Jurkat, Clone E6-1 (cell line): ENCODE measurements at regions not wholly inside any gene's neighbourhood (a gene's known extent, or its start where the extent isn't known, plus 50 kb on each side); places are given as distances from the start of the nearest gene placed in this dataset.

Source experiments
- DNase-seq: peaks from one replicate; pipeline ENCODE4 v3.0.0-alpha.2; 2011; ENCODE audit warnings: low read depth, low spot score
- H3K4me3 ChIP-seq: 2 replicates; pipeline ENCODE4 v1.5.1; 2011; ENCODE audit warnings: mild to moderate bottlenecking, low read length, control low read depth, moderate library complexity

DNA sequence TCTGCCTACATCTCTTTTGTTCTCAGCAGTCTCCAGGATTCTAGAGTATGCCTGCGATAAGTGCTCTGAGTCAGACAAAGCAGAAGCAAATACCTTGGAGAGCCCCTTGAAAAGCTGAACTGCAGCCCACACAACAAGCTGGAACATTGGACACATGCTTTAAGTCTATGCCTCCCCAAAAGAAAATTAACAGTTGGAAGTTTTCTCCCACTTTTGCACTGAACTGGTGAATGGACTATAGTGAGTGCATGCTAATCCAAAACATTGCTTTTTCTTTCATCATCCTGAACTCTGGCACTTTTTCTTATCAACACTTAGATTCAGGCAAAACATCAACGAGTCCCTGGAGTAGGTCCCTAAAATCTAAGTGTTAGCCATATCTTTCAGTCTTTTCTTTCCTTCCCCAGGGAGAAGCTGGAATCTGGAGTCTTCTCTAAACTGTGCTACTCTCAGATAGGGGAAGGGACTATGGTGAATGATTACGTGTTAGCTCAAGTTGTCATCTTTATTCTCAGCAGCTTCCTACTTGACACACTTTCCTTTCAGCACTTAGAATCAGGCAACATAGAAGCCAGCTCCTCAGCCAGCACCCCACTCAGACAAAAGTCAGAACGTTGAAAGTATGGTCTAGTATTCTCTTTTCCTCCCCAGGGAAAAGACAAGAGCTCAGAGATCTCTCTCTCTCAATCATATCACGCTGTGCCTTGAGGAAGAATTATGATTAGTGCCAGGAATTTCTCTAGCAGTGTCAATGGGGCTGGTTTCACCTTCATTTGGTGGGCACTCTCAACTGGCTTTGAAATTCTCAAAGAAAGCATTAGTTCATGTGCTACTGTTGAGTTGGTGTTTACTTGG lies 811.0 kb upstream of the GJE1 start:
- no peak overlapping the region for H3K4me3 ChIP-seq
- no peak for DNase-seq

- no peak overlapping the region for H3K4me3 ChIP-seq
- no peak for DNase-seq
Measured at GRCh38 chr6:141316236-141316635, 816.5 kb upstream of the GJE1 start.

- no peak for DNase-seq
- no peak overlapping the region for H3K4me3 ChIP-seq
Measured at GRCh38 chr6:141313986-141314385, 818.7 kb upstream of the GJE1 start.

DNA sequence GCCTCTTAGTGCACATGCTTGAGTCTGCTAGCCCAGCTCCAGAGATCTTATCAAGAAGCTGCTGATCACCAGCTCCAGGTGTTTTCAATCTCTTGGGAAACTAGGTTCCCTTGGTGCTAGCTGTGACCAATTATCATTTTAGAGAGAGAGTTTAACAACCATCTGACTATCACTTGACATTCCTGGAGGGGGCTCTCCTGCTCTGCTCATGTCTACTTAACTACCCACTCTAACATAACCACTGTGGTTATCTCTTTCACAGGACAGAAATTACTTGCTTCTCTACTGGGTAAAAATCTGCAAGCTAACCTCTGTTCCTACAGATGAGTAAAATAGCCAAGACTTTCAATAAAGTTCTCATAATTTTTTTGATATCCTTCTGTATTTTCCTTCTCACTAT lies 823.4 kb upstream of the GJE1 start:
- DNase-seq = no peak

GRCh38 chr6:141307309-141307998 lies 825.3 kb upstream of the GJE1 start:
- DNase-seq = no peak
- no peak overlapping the region for H3K4me3 ChIP-seq

More for the DNA sequence above, 823.4 kb upstream of the GJE1 start:
- no peak overlapping the region for H3K4me3 ChIP-seq

- DNase-seq = no peak
- no peak overlapping the region for H3K4me3 ChIP-seq
Measured at GRCh38 chr6:141303907-141304306, 828.8 kb upstream of the GJE1 start.

- DNase-seq = no peak
- no peak overlapping the region for H3K4me3 ChIP-seq
Measured at GRCh38 chr6:141301779-141302178, 830.9 kb upstream of the GJE1 start.

- DNase-seq = no peak
Measured at GRCh38 chr6:141290941-141291721, 841.6 kb upstream of the GJE1 start.

DNA sequence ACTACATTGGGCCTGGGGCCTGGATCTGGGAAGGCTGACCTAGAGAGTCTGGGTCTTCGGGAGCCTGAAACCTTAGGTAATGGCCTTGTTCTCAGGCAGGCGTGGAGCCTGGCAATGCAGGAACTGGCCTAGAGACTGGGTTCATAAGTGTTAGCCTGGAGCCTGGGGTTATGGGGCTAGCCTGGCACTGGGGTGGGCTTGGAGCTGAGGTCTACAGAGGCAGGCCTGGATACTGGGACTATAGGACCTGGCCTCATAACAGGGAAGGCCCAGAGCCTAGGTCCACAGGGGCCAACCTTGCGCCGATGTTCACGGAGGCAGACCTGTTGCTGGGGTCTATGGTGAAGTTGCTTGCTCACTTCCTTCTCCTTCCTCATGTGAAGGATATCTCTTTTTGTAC lies 843.8 kb upstream of the GJE1 start:
- DNase-seq = no peak
- H3K4me3 ChIP-seq = no peak overlapping the region

More at GRCh38 chr6:141290941-141291721, 841.6 kb upstream of the GJE1 start:
- H3K4me3 ChIP-seq = no peak overlapping the region

- no peak overlapping the region for H3K4me3 ChIP-seq
- DNase-seq = no peak
Measured at GRCh38 chr6:141282263-141282662, 850.5 kb upstream of the GJE1 start.

- no peak overlapping the region for H3K4me3 ChIP-seq
- no peak for DNase-seq
Measured at GRCh38 chr6:141269684-141270083, 863.0 kb upstream of the GJE1 start.

- no peak for DNase-seq
- H3K4me3 ChIP-seq = no peak overlapping the region
Measured at GRCh38 chr6:141267420-141267819, 865.3 kb upstream of the GJE1 start.

DNA sequence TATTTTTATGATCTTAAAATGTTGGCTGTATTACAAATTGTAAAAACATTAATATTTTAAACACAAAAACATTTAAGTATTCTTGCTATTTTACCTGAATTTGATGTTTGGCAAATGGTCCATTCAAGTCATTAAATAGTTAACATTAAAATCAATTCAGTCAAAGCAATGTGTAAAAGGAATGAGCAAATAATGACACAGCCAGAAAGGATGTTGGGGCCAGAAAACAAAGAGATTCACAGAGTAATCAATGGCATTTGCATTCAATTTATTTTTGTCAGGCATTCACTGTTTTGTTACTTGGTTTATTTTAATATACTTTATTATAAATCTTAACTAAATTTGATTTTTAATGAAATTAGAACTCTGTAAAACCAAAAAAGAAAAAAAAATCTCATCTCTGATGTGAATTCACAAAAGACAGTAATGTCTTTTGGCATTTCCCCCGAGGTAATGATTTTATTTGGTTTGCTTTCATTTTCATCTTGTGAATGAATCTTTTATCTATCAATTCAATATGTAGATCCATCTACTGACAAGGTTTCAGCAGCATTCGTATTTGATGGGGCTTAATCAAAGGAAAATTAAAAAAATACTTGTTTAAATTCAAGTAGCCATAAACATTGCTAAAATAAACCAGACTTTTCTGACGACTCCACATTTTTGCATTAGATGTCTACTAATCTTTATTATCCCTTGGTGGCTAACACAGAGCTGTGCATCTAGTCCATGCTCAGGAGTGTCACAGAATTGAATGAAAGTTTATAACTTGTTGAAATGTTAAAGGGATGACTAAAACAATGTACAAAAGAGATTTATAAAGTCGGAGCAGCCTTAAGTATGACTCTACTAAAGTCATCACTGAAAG lies 866.7 kb upstream of the GJE1 start:
- no peak for DNase-seq
- H3K4me3 ChIP-seq = no peak overlapping the region

DNA sequence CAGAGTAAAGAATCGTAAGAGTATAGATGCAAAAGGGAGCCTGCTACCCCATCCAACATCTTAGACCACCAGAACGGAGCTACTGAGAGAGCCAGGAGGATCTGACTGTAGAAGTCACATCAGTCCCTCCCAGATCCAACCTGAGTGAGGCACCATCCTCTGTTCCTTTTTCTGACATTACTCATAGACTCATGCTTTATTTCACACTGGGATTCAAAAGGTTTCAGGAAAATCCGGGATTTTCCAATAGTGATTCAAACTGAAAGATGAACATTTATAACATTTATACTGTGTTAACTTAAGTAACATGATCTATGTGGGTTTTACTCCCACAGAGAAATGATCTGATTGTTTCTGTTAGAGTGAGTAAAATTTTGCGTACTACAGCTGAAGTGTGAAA lies 868.6 kb upstream of the GJE1 start:
- H3K4me3 ChIP-seq = no peak overlapping the region
- DNase-seq = no peak

GRCh38 chr6:141261672-141262060 lies 871.1 kb upstream of the GJE1 start:
- H3K4me3 ChIP-seq = no peak overlapping the region
- DNase-seq = no peak

DNA sequence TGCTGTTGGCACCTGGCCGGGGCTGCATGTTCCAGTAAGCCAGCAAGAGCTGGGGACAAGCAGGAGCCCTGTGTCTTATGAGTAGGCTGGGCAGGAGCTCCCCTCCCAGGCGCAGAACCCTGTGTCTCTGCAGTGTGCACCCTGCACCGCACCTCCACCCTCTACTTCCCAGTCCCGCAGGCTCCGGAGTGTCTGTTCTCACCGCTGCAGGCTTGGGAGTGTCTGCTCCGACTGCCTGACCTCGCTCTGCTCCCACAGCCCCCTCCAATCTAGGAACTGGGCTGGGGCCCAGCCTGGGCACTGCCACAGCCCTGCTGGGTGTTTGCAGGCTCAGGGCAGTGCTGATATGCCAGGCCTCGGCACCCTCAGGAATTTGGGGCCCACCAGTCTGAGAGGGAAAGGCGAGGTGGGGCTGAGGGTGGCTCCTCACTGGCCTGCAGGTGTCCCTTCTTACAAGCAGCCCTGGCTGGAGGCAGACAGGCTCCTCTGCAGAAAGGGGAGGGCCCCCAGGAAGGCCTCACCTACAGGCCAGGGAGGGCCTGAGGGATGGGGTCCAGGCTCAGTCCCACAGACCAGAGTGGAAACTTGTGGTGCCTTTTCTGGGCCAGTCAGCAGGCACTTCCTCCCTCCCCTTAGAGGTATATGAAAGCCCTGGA lies 871.6 kb upstream of the GJE1 start:
- H3K4me3 ChIP-seq = no peak overlapping the region
- DNase-seq = no peak

DNA sequence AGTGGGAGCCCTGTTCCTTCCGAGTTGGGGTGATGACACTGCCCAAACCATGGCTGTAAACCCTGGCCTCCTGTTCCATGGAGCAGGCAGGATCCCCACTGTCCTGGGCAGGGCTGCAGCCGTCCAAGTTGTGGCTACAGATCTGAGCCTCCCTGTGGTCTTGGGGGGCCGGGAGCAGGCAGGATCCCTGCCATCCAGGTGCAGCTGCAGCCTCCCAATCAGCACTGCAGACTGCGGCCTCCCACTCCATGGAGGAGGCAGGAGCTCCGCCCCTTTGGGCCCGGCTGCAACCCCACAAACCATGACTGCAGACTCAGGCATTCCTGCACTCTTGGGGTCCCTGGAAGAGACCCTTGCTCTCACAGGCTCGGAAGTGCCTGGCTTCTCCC lies 872.1 kb upstream of the GJE1 start:
- no peak overlapping the region for H3K4me3 ChIP-seq
- no peak for DNase-seq

DNA sequence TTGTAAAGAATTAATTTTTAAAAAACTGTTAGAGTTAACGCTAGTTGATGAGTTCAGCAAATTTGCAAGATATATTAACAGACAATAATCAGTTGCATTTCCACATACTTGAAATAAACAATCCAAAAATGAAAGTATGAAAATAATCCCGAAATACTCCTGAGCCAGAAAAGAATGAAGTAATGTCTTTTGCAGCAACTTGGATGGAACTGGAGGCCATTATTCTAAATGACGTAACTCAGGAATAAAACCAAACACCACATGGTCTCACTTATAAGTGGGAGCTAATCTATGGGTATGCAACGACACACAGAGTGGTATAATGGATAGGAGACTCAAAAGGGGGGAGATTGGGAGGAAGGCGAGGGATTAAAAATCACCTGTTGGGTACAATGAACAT lies 872.9 kb upstream of the GJE1 start:
- no peak overlapping the region for H3K4me3 ChIP-seq
- no peak for DNase-seq

DNA sequence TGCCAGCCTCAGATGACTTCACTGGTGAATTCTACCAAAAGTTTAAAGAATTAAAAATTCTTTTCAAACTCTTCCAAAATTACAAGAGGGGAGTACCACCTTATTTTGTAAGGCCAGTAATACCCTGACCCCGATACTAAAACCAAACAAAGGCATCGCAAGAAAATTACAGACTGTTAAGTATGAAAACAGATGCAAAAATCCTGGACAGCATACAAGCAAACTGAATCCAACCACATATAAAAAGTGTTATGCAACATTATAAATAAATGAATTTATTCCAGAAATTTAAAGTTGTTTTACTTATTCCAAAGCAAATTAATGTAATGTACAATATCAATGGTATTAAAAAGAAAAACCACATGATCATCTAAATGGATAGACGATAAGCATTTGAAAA lies 873.6 kb upstream of the GJE1 start:
- no peak for DNase-seq

More for the DNA sequence above, 873.6 kb upstream of the GJE1 start:
- no peak overlapping the region for H3K4me3 ChIP-seq
